A673 (cell line): ENCODE measurements at regions not wholly inside any gene's neighbourhood (a gene's known extent, or its start where the extent isn't known, plus 50 kb on each side); places are given as distances from the start of the nearest gene placed in this dataset.
"Not testable (repeated sequence)": the region's sequence is repeated elsewhere in the genome, so short reads cannot be mapped to it uniquely, and the experiment has no call there.

Experiments
- BruUV-seq: library from RNA; stranded (reverse); fragments of 400-500 nt; replicated peaks from 2 replicates; lab custom pipeline; 2021; lab: Mats Ljungman, UMichigan
- CTCF ChIA-PET: fragments of 300-600 bp; sonication (Branson Sonifier 250); formaldehyde crosslinking; loops from one replicate; lab custom pipeline; 2022; ENCODE audit warnings: antibody characterized with exemption; lab: Charles Lee
- POLR2A ChIA-PET: fragments of 300-600 bp; sonication (Branson Sonifier 250); formaldehyde crosslinking; loops from one replicate; lab custom pipeline; 2022; ENCODE audit warnings: antibody characterized with exemption; ENCODE audit not compliant: low non-redundant PET; lab: Charles Lee
- DNase-seq: peaks from one replicate; pipeline ENCODE4 v3.0.0-alpha.2; 2015; ENCODE audit warnings: low spot score
- H3K27ac ChIP-seq: fragments of 200-600 bp; sonication (generic); 2 replicates; pipeline ENCODE4 v1.5.1; 2016; ENCODE audit warnings: mixed run types, low read depth, mild to moderate bottlenecking, mixed read lengths, antibody characterized with exemption, low read length; ENCODE audit not compliant: poor library complexity, severe bottlenecking
- H3K27me3 ChIP-seq: fragments of 200-600 bp; sonication (generic); replicated peaks from 2 replicates; pipeline ENCODE4 v1.6.1; 2017; ENCODE audit warnings: mixed run types, low read depth, mild to moderate bottlenecking, mixed read lengths, antibody characterized with exemption, low read length; ENCODE audit not compliant: insufficient read depth, poor library complexity
- H3K36me3 ChIP-seq: fragments of 200-600 bp; sonication (generic); 2 replicates; pipeline ENCODE4 v1.6.1; 2016; ENCODE audit warnings: mixed run types, mild to moderate bottlenecking, mixed read lengths, antibody characterized with exemption, low read length; ENCODE audit not compliant: insufficient read depth, poor library complexity, severe bottlenecking
- H3K4me1 ChIP-seq: fragments of 200-600 bp; sonication (generic); 2 replicates; pipeline ENCODE4 v1.6.1; 2017; ENCODE audit warnings: mixed run types, mild to moderate bottlenecking, mixed read lengths, antibody characterized with exemption, low read length; ENCODE audit not compliant: insufficient read depth, poor library complexity, severe bottlenecking
- H3K4me3 ChIP-seq: fragments of 200-600 bp; sonication (generic); 2 replicates; pipeline ENCODE4 v1.5.1; 2016; ENCODE audit warnings: low read depth, mixed run types, mild to moderate bottlenecking, mixed read lengths, low read length; ENCODE audit not compliant: poor library complexity, severe bottlenecking
- H3K9me3 ChIP-seq: fragments of 200-600 bp; sonication (generic); 2 replicates; pipeline ENCODE4 v1.6.1; 2016; ENCODE audit warnings: mixed run types, low read depth, mild to moderate bottlenecking, mixed read lengths, antibody characterized with exemption, low read length; ENCODE audit not compliant: poor library complexity, severe bottlenecking
- EZH2 ChIP-seq: fragments of 200-600 bp; sonication (generic); IDR thresholded peaks from 2 replicates; pipeline ENCODE4 v1.6.1; 2017; ENCODE audit warnings: borderline replicate concordance, low read depth, mild to moderate bottlenecking, mixed read lengths, antibody characterized with exemption, low read length; ENCODE audit not compliant: poor library complexity, severe bottlenecking
- intact Hi-C: fragments of 100-400 bp; cut with micrococcal nuclease; formaldehyde crosslinking; loops from one replicate; pipeline ENCODE4 v1.10.0; 2022; ENCODE audit not compliant: unreplicated experiment
- TF ChIP-seq, protein P1 (sequence below): fragments of 300-800, 200-600 bp; sonication (generic); conservative IDR thresholded peaks from 2 replicates; pipeline ENCODE4 v1.5.1; 2017; ENCODE audit warnings: low read depth, mild to moderate bottlenecking, antibody characterized with exemption, low read length, moderate library complexity, mixed read lengths

DNA sequence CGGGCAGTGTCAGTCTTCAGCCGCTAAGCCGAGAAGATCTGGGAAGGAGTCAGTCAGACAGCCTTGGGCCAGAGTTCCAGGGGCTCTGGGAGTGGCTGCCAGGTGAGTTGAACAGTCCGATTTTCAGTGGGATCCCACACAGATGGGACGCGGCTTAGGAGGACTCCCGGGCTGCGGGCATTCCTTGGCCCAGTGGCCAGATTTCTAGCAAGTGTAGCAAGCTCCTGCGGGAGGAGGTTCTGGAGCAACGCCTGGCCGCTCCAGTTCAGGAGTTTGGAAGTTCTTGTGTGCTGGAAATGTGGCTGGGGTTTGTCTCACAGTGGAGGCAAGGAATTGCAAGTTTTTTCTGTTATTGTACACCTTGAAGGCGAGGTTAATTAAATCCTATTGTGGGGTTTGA is 414.0 kb upstream of the EPHA7 start:
- intact Hi-C loops, CTCF ChIA-PET, H3K9me3 ChIP-seq, H3K4me3 ChIP-seq, BruUV-seq, H3K27ac ChIP-seq, DNase-seq, H3K27me3 ChIP-seq, H3K4me1 ChIP-seq, H3K36me3 ChIP-seq, POLR2A ChIA-PET: not testable (repeated sequence)

DNA sequence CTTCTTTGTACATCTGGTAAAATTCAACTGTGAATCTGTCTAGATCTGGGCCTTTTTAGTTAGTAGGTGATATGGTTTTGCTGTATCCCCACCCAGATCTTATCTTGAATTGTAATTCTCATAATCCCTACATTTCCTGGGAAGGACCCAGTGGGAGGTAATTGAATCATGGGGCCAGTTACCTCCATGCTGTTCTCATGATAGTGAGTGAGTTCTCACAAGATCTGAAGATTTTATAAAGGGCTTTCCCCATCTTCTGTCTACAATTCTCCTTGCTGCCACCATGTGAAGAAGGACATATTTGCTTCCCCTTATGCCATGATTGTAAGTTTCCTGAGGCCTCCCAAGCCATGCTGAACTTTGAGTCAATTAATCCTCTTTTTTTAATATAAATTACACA is 410.4 kb upstream of the EPHA7 start:
- H3K27me3 ChIP-seq, DNase-seq, intact Hi-C loops, H3K4me3 ChIP-seq, H3K36me3 ChIP-seq, H3K9me3 ChIP-seq, H3K4me1 ChIP-seq, CTCF ChIA-PET, POLR2A ChIA-PET, H3K27ac ChIP-seq, BruUV-seq: not testable (repeated sequence)

DNA sequence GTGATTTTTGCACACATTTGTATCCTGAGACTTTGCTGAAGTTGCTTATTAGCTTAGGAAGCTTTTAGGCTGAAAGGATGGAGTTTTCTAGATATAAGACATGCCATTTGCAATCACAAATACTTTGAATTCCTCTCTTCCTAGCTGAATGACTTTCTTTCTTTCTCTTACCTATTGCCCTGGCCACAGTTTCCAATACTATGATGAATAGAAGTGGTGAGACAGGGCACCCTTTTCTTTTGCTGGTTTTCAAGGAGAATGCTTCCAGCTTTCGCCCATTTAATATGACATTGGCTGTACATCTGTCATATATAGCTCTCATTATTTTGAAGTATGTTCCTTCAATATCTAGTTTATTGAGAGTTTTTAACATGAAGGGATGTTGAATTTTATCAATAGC is 409.6 kb upstream of the EPHA7 start:
- POLR2A ChIA-PET: no interaction called here
- Histone ChIP-seq H3K9me3 (no peaks in the 10 kb centered on the region), H3K4me1 (no peaks in the 10 kb centered on the region), H3K27me3 (no peaks in the 10 kb centered on the region), H3K36me3 (no peaks in the 10 kb centered on the region), H3K27ac (no peak overlapping the region), H3K4me3 (no peak overlapping the region)
- TF ChIP-seq, protein P1, sequence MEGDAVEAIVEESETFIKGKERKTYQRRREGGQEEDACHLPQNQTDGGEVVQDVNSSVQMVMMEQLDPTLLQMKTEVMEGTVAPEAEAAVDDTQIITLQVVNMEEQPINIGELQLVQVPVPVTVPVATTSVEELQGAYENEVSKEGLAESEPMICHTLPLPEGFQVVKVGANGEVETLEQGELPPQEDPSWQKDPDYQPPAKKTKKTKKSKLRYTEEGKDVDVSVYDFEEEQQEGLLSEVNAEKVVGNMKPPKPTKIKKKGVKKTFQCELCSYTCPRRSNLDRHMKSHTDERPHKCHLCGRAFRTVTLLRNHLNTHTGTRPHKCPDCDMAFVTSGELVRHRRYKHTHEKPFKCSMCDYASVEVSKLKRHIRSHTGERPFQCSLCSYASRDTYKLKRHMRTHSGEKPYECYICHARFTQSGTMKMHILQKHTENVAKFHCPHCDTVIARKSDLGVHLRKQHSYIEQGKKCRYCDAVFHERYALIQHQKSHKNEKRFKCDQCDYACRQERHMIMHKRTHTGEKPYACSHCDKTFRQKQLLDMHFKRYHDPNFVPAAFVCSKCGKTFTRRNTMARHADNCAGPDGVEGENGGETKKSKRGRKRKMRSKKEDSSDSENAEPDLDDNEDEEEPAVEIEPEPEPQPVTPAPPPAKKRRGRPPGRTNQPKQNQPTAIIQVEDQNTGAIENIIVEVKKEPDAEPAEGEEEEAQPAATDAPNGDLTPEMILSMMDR: no peak
- TF ChIP-seq EZH2: no peak
- CTCF ChIA-PET: no interaction called here
- intact Hi-C loops: no loop called here
- BruUV-seq: no TSS peak
- DNase-seq: no peak

DNA sequence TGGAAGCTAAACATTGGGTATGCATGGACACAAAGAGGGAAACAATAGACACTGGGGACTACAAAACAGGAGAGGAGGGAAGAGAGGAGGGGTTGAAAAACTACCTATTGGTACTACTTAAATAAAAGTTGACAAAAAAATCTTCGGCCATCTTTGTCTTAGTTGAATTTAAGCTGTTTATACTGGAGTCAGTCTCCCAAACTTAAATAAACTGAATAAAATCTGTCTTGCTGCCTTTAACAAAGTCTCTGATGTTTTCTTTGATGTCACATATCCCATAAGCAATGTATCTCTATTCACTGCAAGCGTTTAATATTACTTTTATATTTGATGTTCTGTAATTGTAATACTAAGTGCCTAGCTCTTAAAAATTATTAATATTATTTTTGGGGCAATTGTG is 409.2 kb upstream of the EPHA7 start:
- POLR2A ChIA-PET: no interaction called here
- no peaks in the 10 kb centered on the region for H3K36me3 ChIP-seq
- TF ChIP-seq EZH2: no peak
- H3K27ac ChIP-seq: no peak overlapping the region
- intact Hi-C loops: no loop called here
- DNase-seq: no peak
- BruUV-seq: no TSS peak
- no peak overlapping the region for H3K4me3 ChIP-seq
- H3K27me3 ChIP-seq: no peaks in the 10 kb centered on the region
- no peaks in the 10 kb centered on the region for H3K9me3 ChIP-seq
- CTCF ChIA-PET: no interaction called here
- no peaks in the 10 kb centered on the region for H3K4me1 ChIP-seq

DNA sequence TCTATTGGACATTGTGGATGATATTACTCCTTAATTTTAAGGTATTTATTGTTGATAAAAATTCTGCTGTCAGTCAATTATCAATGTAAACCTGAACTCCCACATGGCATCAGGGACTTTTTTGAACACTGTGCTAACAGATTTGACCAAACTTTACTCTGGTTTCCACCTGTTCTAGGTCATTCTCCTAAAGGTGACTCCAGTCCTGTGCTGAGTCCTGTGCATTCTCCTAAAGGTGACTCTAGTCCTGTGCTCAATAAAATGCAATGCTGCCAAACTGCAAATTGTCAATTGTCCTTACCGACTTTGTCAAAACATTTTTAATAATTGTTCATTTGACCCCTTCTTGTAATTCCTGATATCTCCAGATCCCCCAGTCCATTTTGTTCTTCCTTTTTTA is 408.4 kb upstream of the EPHA7 start:
- TF ChIP-seq, protein P1: no peak
- TF ChIP-seq EZH2: no peak
- ChIA-PET POLR2A (no interaction called here), CTCF (no interaction called here)
- intact Hi-C loops: no loop called here
- DNase-seq: no peak
- H3K27me3 ChIP-seq: no peaks in the 10 kb centered on the region
- no peaks in the 10 kb centered on the region for H3K36me3 ChIP-seq
- BruUV-seq: no TSS peak
- H3K4me3 ChIP-seq: no peak overlapping the region
- H3K4me1 ChIP-seq: no peaks in the 10 kb centered on the region
- H3K27ac ChIP-seq: no peak overlapping the region
- H3K9me3 ChIP-seq: no peaks in the 10 kb centered on the region
